ENCODE measurements at regions not wholly inside any gene's neighbourhood (a gene's known extent, or its start where the extent isn't known, plus 50 kb on each side); places are given as distances from the start of the nearest gene placed in this dataset.

DNA sequence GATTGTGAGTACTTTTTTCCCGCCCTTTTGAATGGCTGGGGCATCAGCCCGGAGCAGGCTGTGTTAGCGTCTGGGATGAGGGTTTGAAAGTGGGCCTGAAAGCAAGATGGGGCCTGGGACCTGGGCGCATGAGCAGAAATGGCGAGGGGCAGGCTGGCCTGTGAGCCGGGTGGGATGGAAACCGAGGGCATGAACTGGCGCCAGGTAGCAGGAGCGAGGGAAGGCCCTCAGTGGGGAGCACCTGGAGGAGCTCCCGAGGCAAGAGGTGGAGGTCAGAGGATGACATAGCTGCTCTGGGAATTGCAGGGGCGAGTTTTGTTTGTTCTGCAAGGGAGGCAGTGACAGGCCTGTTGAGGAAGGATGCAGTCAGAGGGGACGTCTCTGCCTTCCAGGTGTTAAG, 68.6 kb downstream of the RGS12 start:
- TF ChIP-seq, protein P1, sequence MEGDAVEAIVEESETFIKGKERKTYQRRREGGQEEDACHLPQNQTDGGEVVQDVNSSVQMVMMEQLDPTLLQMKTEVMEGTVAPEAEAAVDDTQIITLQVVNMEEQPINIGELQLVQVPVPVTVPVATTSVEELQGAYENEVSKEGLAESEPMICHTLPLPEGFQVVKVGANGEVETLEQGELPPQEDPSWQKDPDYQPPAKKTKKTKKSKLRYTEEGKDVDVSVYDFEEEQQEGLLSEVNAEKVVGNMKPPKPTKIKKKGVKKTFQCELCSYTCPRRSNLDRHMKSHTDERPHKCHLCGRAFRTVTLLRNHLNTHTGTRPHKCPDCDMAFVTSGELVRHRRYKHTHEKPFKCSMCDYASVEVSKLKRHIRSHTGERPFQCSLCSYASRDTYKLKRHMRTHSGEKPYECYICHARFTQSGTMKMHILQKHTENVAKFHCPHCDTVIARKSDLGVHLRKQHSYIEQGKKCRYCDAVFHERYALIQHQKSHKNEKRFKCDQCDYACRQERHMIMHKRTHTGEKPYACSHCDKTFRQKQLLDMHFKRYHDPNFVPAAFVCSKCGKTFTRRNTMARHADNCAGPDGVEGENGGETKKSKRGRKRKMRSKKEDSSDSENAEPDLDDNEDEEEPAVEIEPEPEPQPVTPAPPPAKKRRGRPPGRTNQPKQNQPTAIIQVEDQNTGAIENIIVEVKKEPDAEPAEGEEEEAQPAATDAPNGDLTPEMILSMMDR (IDR thresholded peaks at IDR 0.05; ENCODE audit: unreplicated experiment): no peak
- Mint-ChIP-seq H3K27me3 (ENCODE audit: low read depth) (no peaks in the 10 kb centered on the region), H3K4me3 (no peak overlapping the region), H3K4me1 (peaks cover 8% of the 10 kb centered on the region), H3K36me3 (peaks cover 17% of the 10 kb centered on the region), H3K27ac (no peak overlapping the region), H3K9me3 (peaks cover 20% of the 10 kb centered on the region)
- DNase-seq (ENCODE audit: low spot score in 2 of 2, unreplicated experiment in 2 of 2): no peak

DNA sequence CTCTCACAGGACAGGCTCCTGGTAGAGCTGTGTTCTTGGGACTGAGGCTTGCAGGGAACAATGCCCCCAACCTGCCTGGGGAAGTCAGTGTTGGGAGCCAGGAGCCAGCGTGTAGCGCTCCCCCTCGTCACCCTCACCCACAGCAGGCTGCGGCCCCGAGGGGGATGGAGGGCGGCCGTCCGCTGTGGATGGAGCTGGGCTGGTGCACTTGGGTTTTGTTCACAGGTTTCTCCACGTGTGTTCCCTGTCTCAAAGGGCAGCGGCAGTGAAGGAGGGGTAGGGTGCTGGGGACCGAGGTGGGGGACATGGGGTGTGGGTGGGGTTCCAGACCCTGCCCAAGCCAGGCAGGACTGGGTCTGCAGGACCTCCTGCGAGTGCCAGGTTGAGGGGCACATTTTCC, 69.1 kb downstream of the RGS12 start:
- Mint-ChIP-seq H3K4me1 (peaks cover 8% of the 10 kb centered on the region), H3K4me3 (no peak overlapping the region), H3K27me3 (ENCODE audit: low read depth) (no peaks in the 10 kb centered on the region), H3K9me3 (peaks cover 15% of the 10 kb centered on the region), H3K36me3 (peaks cover 12% of the 10 kb centered on the region), H3K27ac (no peak overlapping the region)
- TF ChIP-seq, protein P1 (IDR thresholded peaks at IDR 0.05; ENCODE audit: unreplicated experiment): no peak
- no peak for DNase-seq (ENCODE audit: low spot score in 2 of 2, unreplicated experiment in 2 of 2)

DNA sequence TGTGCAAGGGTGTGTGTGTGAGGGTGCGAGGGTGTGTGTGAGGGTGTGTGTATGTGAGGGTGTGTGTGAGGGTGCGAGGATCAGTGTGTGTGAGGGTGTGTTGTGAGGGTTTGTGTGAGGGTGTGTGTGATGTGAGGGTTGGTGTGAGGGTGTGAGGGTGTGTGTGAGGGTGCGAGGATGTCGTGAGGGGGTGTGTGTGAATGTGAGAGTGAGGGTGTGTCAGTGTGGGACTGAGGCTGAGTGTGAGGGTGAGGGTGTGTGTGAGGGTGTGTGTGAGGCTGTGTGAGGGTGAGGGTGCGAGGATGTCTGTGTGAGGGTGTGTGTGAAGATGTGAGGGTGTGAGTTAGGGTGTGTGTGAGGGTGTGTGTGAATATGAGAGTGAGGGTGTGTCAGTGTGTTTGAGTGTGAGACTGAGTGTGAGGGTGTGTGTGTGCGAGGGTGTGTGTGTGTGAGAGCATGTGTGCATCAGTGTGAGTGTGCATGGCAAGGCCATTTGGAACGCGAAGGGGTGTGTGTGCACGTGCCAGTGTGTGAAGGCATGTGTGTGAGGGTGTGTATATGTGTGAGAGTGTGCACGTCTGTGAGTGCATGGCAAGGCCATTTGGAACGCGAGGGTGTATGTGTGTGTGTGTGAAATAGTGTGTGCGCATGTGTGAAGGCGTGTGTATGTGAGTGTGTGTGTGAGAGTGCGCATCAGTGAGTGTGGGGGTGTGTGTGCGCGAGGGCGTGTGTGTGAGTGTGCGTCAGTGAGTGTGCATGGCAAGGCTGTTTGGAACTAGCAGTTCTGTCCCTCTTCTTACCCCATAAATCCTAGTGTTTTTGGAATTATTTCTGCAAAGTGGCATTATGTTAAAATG, 69.8 kb downstream of the RGS12 start:
- Mint-ChIP-seq H3K4me1 (peaks cover 13% of the 10 kb centered on the region), H3K36me3 (peaks cover 5% of the 10 kb centered on the region), H3K4me3 (no peak overlapping the region), H3K27ac (no peak overlapping the region), H3K27me3 (ENCODE audit: low read depth) (no peaks in the 10 kb centered on the region), H3K9me3 (peaks cover 7% of the 10 kb centered on the region)
- no peak for DNase-seq (ENCODE audit: low spot score in 2 of 2, unreplicated experiment in 2 of 2)
- TF ChIP-seq, protein P1 (IDR thresholded peaks at IDR 0.05; ENCODE audit: unreplicated experiment): no peak

GRCh38 chr4:3363411-3364141, 70.8 kb downstream of the RGS12 start:
- no peak overlapping the region for H3K27ac Mint-ChIP-seq
- no peak for DNase-seq (ENCODE audit: low spot score in 2 of 2, unreplicated experiment in 2 of 2)
- H3K4me1 Mint-ChIP-seq: peaks cover 19% of the 10 kb centered on the region
- TF ChIP-seq, protein P1 (IDR thresholded peaks at IDR 0.05; ENCODE audit: unreplicated experiment): no peak
- H3K36me3 Mint-ChIP-seq: no peaks in the 10 kb centered on the region
- H3K27me3 Mint-ChIP-seq (ENCODE audit: low read depth): no peaks in the 10 kb centered on the region
- no peak overlapping the region for H3K4me3 Mint-ChIP-seq
- H3K9me3 Mint-ChIP-seq: no peaks in the 10 kb centered on the region

DNA sequence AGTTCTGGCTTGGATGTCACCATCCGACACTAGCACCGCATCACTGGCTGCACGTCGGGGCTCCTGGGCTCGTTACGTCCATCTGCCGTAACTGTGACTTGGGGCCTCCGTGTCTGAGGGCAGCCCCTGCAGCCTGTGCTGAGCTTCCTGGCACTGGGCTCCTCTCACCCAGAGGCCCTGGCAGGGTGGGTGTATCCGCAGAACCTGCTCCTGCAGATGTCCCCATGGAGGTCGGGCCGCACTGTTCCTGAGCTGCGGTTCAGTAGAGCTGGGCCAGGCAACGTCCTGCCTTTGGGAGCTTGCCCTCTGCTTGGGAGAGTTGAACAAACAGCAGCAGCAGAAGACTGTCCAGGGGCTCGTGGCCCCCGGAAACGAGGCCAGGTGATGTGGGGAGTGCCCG, 71.4 kb downstream of the RGS12 start:
- peaks cover 26% of the 10 kb centered on the region for H3K4me1 Mint-ChIP-seq
- H3K27me3 Mint-ChIP-seq (ENCODE audit: low read depth): no peaks in the 10 kb centered on the region
- DNase-seq (ENCODE audit: low spot score in 2 of 2, unreplicated experiment in 2 of 2): no peak
- H3K36me3 Mint-ChIP-seq: no peaks in the 10 kb centered on the region
- no peak overlapping the region for H3K27ac Mint-ChIP-seq
- TF ChIP-seq, protein P1 (IDR thresholded peaks at IDR 0.05; ENCODE audit: unreplicated experiment): no peak
- no peaks in the 10 kb centered on the region for H3K9me3 Mint-ChIP-seq
- H3K4me3 Mint-ChIP-seq: no peak overlapping the region

Measured in mesothelial cell of epicardium (in vitro differentiated cells).